Adipocyte (in vitro differentiated cells): ENCODE measurements at regions not wholly inside any gene's neighbourhood (a gene's known extent, or its start where the extent isn't known, plus 50 kb on each side); places are given as distances from the start of the nearest gene placed in this dataset.
"Not testable (repeated sequence)": the region's sequence is repeated elsewhere in the genome, so short reads cannot be mapped to it uniquely, and the experiment has no call there.

Experiments used
- DNase-seq: peaks from one replicate; pipeline ENCODE4 v3.0.0-alpha.2; 2015; ENCODE audit warnings: low read depth
- H3K27me3 ChIP-seq: replicated peaks from 2 replicates; pipeline ENCODE4 v1.7.0; 2013; ENCODE audit warnings: mild to moderate bottlenecking, low read length, moderate library complexity; ENCODE audit not compliant: control insufficient read depth, insufficient read depth
- H3K36me3 ChIP-seq: 2 replicates; pipeline ENCODE4 v1.7.0; 2013; ENCODE audit warnings: low read length, mild to moderate bottlenecking, moderate library complexity; ENCODE audit not compliant: control insufficient read depth, insufficient read depth, severe bottlenecking
- H3K4me1 ChIP-seq: 2 replicates; pipeline ENCODE4 v1.7.0; 2013; ENCODE audit warnings: mild to moderate bottlenecking, low read length, moderate library complexity; ENCODE audit not compliant: control insufficient read depth, insufficient read depth
- H3K4me3 ChIP-seq: 2 replicates; pipeline ENCODE4 v1.7.0; 2013; ENCODE audit warnings: mild to moderate bottlenecking, low read length, moderate library complexity
- H3K9ac ChIP-seq: 2 replicates; pipeline ENCODE4 v1.7.0; 2013; ENCODE audit warnings: mild to moderate bottlenecking, low read length, moderate library complexity
- H3K9me3 ChIP-seq: 2 replicates; pipeline ENCODE4 v1.7.0; 2013; ENCODE audit warnings: mild to moderate bottlenecking, low read length, moderate library complexity; ENCODE audit not compliant: control insufficient read depth

- Histone ChIP-seq H3K9ac (no peak overlapping the region), H3K4me1 (no peaks in the 10 kb centered on the region), H3K9me3 (no peaks in the 10 kb centered on the region), H3K36me3 (no peaks in the 10 kb centered on the region), H3K27me3 (peaks cover 3% of the 10 kb centered on the region), H3K4me3 (no peak overlapping the region)
- no peak for DNase-seq
These were observed 411.0 kb downstream of the TMEM182 start for GRCh38 chr2:103172821-103173220.

GRCh38 chr2:103174711-103175110 lies 412.9 kb downstream of the TMEM182 start:
- no peaks in the 10 kb centered on the region for H3K9me3 ChIP-seq
- H3K36me3 ChIP-seq = no peaks in the 10 kb centered on the region
- no peaks in the 10 kb centered on the region for H3K4me1 ChIP-seq
- peaks cover 3% of the 10 kb centered on the region for H3K27me3 ChIP-seq
- H3K9ac ChIP-seq = no peak overlapping the region
- H3K4me3 ChIP-seq = no peak overlapping the region
- DNase-seq = no peak

- Histone ChIP-seq H3K9me3 (no peaks in the 10 kb centered on the region), H3K4me3 (no peak overlapping the region), H3K4me1 (no peaks in the 10 kb centered on the region), H3K27me3 (peaks cover 3% of the 10 kb centered on the region), H3K9ac (no peak overlapping the region), H3K36me3 (no peaks in the 10 kb centered on the region)
- no peak for DNase-seq
These were observed 414.6 kb downstream of the TMEM182 start for GRCh38 chr2:103176294-103176915.

GRCh38 chr2:103179798-103180197 lies 418.0 kb downstream of the TMEM182 start:
- Histone ChIP-seq H3K27me3 (peaks cover 3% of the 10 kb centered on the region), H3K4me3 (no peak overlapping the region), H3K9ac (no peak overlapping the region), H3K4me1 (no peaks in the 10 kb centered on the region), H3K9me3 (peaks cover 4% of the 10 kb centered on the region), H3K36me3 (no peaks in the 10 kb centered on the region)
- DNase-seq = no peak

GRCh38 chr2:103183061-103183460 lies 421.2 kb downstream of the TMEM182 start:
- H3K36me3 ChIP-seq = no peaks in the 10 kb centered on the region
- DNase-seq = no peak
- no peak overlapping the region for H3K4me3 ChIP-seq
- peaks cover 4% of the 10 kb centered on the region for H3K9me3 ChIP-seq
- H3K27me3 ChIP-seq = no peaks in the 10 kb centered on the region
- H3K9ac ChIP-seq = no peak overlapping the region
- no peaks in the 10 kb centered on the region for H3K4me1 ChIP-seq

- Histone ChIP-seq H3K4me1 (no peaks in the 10 kb centered on the region), H3K36me3 (no peaks in the 10 kb centered on the region), H3K27me3 (no peaks in the 10 kb centered on the region), H3K9me3 (peaks cover 9% of the 10 kb centered on the region), H3K9ac (no peak overlapping the region), H3K4me3 (no peak overlapping the region)
- no peak for DNase-seq
These were observed 435.0 kb downstream of the TMEM182 start for GRCh38 chr2:103196802-103197201.

- not testable (repeated sequence) for H3K4me3 ChIP-seq, H3K4me1 ChIP-seq, H3K36me3 ChIP-seq
These were observed 438.9 kb downstream of the TMEM182 start for GRCh38 chr2:103200774-103201173.

GRCh38 chr2:103208916-103209315 lies 447.1 kb downstream of the TMEM182 start:
- Histone ChIP-seq H3K4me1 (no peaks in the 10 kb centered on the region), H3K27me3 (no peaks in the 10 kb centered on the region)

More at GRCh38 chr2:103200774-103201173, 438.9 kb downstream of the TMEM182 start:
- H3K27me3 ChIP-seq, H3K9ac ChIP-seq, H3K9me3 ChIP-seq, DNase-seq: not testable (repeated sequence)

GRCh38 chr2:103213028-103213542 lies 451.3 kb downstream of the TMEM182 start:
- no peaks in the 10 kb centered on the region for H3K9me3 ChIP-seq
- no peak overlapping the region for H3K9ac ChIP-seq
- H3K4me3 ChIP-seq = no peak overlapping the region
- H3K27me3 ChIP-seq = no peaks in the 10 kb centered on the region
- no peaks in the 10 kb centered on the region for H3K4me1 ChIP-seq
- H3K36me3 ChIP-seq = no peaks in the 10 kb centered on the region
- no peak for DNase-seq

More at GRCh38 chr2:103208916-103209315, 447.1 kb downstream of the TMEM182 start:
- no peak for DNase-seq
- H3K36me3 ChIP-seq = no peaks in the 10 kb centered on the region
- no peak overlapping the region for H3K9ac ChIP-seq
- no peaks in the 10 kb centered on the region for H3K9me3 ChIP-seq
- H3K4me3 ChIP-seq = no peak overlapping the region

GRCh38 chr2:103218516-103218915 lies 456.7 kb downstream of the TMEM182 start:
- Histone ChIP-seq H3K9me3 (no peaks in the 10 kb centered on the region), H3K27me3 (no peaks in the 10 kb centered on the region), H3K36me3 (no peaks in the 10 kb centered on the region), H3K9ac (no peak overlapping the region), H3K4me3 (no peak overlapping the region), H3K4me1 (no peaks in the 10 kb centered on the region)
- no peak for DNase-seq

- no peak for DNase-seq
- Histone ChIP-seq H3K9ac (no peak overlapping the region), H3K36me3 (no peaks in the 10 kb centered on the region), H3K9me3 (no peaks in the 10 kb centered on the region), H3K27me3 (no peaks in the 10 kb centered on the region), H3K4me3 (no peak overlapping the region), H3K4me1 (no peaks in the 10 kb centered on the region)
These were observed 457.6 kb downstream of the TMEM182 start for GRCh38 chr2:103219398-103219797.

- no peaks in the 10 kb centered on the region for H3K4me1 ChIP-seq
- H3K9ac ChIP-seq = no peak overlapping the region
- no peak overlapping the region for H3K4me3 ChIP-seq
- H3K9me3 ChIP-seq = no peaks in the 10 kb centered on the region
- DNase-seq = no peak
- no peaks in the 10 kb centered on the region for H3K36me3 ChIP-seq
- H3K27me3 ChIP-seq = no peaks in the 10 kb centered on the region
These were observed 461.1 kb downstream of the TMEM182 start for GRCh38 chr2:103222969-103223368.
